ENCODE measurements at regions not wholly inside any gene's neighbourhood (a gene's known extent, or its start where the extent isn't known, plus 50 kb on each side); places are given as distances from the start of the nearest gene placed in this dataset.

DNA sequence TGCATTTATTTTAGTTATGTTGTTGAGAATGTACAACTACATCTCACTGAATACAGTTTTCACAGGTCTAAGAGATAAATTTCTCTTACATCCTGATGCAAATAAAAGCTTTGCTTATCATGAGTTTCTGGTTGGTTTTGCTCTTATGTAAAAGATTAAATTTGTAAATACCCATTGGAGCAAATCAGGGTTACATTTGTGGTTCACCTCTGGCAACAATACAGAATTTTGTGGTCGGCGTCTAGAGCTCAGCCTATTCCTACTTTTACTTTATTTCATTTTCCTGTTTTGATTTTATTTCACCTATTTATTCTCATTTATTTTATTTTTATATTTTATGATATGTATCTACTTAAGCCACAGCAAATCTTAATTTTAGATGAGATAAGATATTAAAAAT lies 271.9 kb upstream of the MARCKS start:
- no peak for TF ChIP-seq POLR2A (IDR thresholded peaks at IDR 0.05; ENCODE audit: low read length)
- TF ChIP-seq GATA1 (IDR thresholded peaks at IDR 0.05; ENCODE audit: low read depth, low read length), result no peak
